Testis (tissue), 2 donors: ENCODE measurements at regions not wholly inside any gene's neighbourhood (a gene's known extent, or its start where the extent isn't known, plus 50 kb on each side); places are given as distances from the start of the nearest gene placed in this dataset.

Source experiments
- CTCF ChIP-seq, 3 experiments: fragments of 450-650 bp in 2 of 3; fragments of 200-600 bp in 1 of 3; sonication (generic) in 1 of 3; IDR thresholded peaks; one replicate each; pipeline ENCODE4 v1.5.1; 2016 to 2019; ENCODE audit warnings: antibody characterized with exemption in 3 of 3, mild to moderate bottlenecking in 2 of 3, moderate library complexity in 1 of 3
- POLR2A ChIP-seq: fragments of 450-650 bp; IDR thresholded peaks from one replicate; pipeline ENCODE4 v1.6.1; 2017; ENCODE audit warnings: antibody characterized with exemption, mild to moderate bottlenecking, moderate library complexity

GRCh38 chr2:53347269-53347668 is 420.3 kb upstream of the CHAC2 start:
- TF ChIP-seq CTCF (IDR thresholded peaks at IDR 0.05), result no peak
- TF ChIP-seq POLR2A, result no peak
